Transverse colon (tissue), 4 donors: ENCODE measurements at regions not wholly inside any gene's neighbourhood (a gene's known extent, or its start where the extent isn't known, plus 50 kb on each side); places are given as distances from the start of the nearest gene placed in this dataset.
"Not testable (repeated sequence)": the region's sequence is repeated elsewhere in the genome, so short reads cannot be mapped to it uniquely, and the experiment has no call there.

ENCODE experiments used
- DNase-seq: peaks from one replicate; pipeline ENCODE4 v3.0.0-alpha.2; 2019
- H3K27ac ChIP-seq, 4 donors: fragments of 200-600 bp; sonication (generic); 2 replicates each; pipeline ENCODE4 v1.5.1; 2016 to 2018; ENCODE audit warnings: inconsistent platforms in 4 of 4
- H3K27me3 ChIP-seq: fragments of 200-600 bp; sonication (generic); 2 replicates; pipeline ENCODE4 v1.5.1; 2017; ENCODE audit warnings: inconsistent platforms
- H3K36me3 ChIP-seq, 4 donors: fragments of 200-600 bp; sonication (generic); 2 replicates each; pipeline ENCODE4 v1.5.1; 2017 to 2019; ENCODE audit warnings: inconsistent platforms in 4 of 4
- H3K4me1 ChIP-seq, 4 donors: fragments of 200-600 bp; sonication (generic); 2 replicates each; pipeline ENCODE4 v1.5.1; 2017 to 2020; ENCODE audit warnings: inconsistent platforms in 4 of 4
- H3K4me3 ChIP-seq, 4 donors: fragments of 200-600 bp; sonication (generic); 1 replicate in 1 of 4; 2 replicates in 3 of 4; pipeline versions ENCODE4 v1.5.1 to v1.6.1; 2017 to 2019; ENCODE audit warnings: inconsistent platforms in 4 of 4
- H3K9me3 ChIP-seq, 2 donors: fragments of 200-600 bp; sonication (generic); 2 replicates each; pipeline ENCODE4 v1.5.1; 2017 to 2019; ENCODE audit warnings: inconsistent platforms in 2 of 2
- CTCF ChIP-seq, 5 experiments: fragments of 200-600 bp in 3 of 5; fragments of 450-650 bp in 2 of 5; sonication (generic) in 3 of 5; IDR thresholded peaks; 1 replicate in 2 of 5; 2 replicates in 3 of 5; pipeline ENCODE4 v1.5.1; 2016 to 2017; ENCODE audit warnings: antibody characterized with exemption in 5 of 5, inconsistent platforms in 3 of 5, mild to moderate bottlenecking in 2 of 5, moderate library complexity in 1 of 5
- EP300 ChIP-seq: sonication (generic); formaldehyde crosslinking; IDR thresholded peaks from one replicate; pipeline ENCODE4 v1.6.1; 2017; ENCODE audit warnings: antibody characterized with exemption, low read depth
- POLR2A ChIP-seq: fragments of 450-650 bp; IDR thresholded peaks from one replicate; pipeline ENCODE4 v1.6.1; 2016; ENCODE audit warnings: antibody characterized with exemption, mild to moderate bottlenecking, moderate library complexity
- POLR2AphosphoS5 ChIP-seq, 3 donors: sonication (generic); formaldehyde crosslinking; IDR thresholded peaks; one replicate each; pipeline ENCODE4 v1.6.1; 2016; ENCODE audit warnings: antibody characterized with exemption in 3 of 3
- WGBS, 2 donors: methylation state at CpG; one replicate each; pipeline ENCODE4 v1.1.5; 2018; ENCODE audit warnings: low coverage in 1 of 2; 5-methylcytosine and 5-hydroxymethylcytosine counted together
- in situ Hi-C, 4 donors: fragments of 200-750 bp; cut with MboI; loops; one replicate each; pipeline versions ENCODE4 v1.15.0 to v1.15.1; 2017; ENCODE audit warnings: low sequenced_read_pairs in 3 of 4, low pct_ligation_motif_present in 1 of 4, low pct_unique_long_range_greater_than_20kb in 1 of 4
- intact Hi-C: fragments of 100-400 bp; cut with DNase I; formaldehyde crosslinking; loops from one replicate; pipeline ENCODE4 v1.15.1; 2023; ENCODE audit warnings: low total_unique reads

DNA sequence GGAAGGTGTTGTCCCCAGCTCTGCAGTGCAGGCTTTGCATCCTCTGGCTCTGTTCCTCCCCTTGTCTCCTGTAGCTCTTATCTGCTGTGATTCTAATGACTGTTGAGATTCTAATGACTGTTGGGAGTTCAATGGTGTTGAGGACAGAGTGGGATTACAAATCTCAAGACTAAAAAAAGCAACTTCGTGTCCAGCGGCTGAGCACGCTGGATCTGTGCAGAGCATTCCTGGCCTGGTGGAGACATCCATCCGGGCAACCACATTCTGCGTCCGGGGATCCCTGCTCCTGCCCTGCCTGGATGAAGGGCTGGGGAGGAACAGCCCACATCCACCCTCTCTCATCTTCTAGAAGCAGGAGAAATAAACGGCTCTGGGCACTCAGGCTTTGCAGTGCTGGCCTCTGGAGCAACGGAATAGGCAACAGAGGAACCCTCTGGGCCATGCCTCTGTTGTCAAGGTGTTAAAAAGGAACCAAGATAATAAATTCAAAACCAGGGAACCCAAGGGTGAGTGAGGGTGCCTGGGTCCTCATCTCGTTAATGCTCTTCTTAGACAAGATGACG, 106.7 kb upstream of the ASB18 start:
- H3K4me1 ChIP-seq = peaks cover 0 to 2% (median 0%) of the 10 kb centered on the region in 4 donors
- 88% methylated on average over 10 of the region's 10 CpGs; no CpG with 5 or more reads in 1 of the 2 donors for WGBS, 2 donors
- H3K27me3 ChIP-seq = peaks cover 13% of the 10 kb centered on the region
- H3K9me3 ChIP-seq = no peaks in the 10 kb centered on the region
- in situ Hi-C loops = no loop called here
- intact Hi-C loops = no loop called here
- no peak overlapping the region for H3K27ac ChIP-seq
- H3K4me3 ChIP-seq = no peak overlapping the region
- no peaks in the 10 kb centered on the region for H3K36me3 ChIP-seq
- no peak for TF ChIP-seq POLR2A
- TF ChIP-seq EP300 = no peak
- TF ChIP-seq CTCF (IDR thresholded peaks at IDR 0.05) = no peak
- no peak for DNase-seq

DNA sequence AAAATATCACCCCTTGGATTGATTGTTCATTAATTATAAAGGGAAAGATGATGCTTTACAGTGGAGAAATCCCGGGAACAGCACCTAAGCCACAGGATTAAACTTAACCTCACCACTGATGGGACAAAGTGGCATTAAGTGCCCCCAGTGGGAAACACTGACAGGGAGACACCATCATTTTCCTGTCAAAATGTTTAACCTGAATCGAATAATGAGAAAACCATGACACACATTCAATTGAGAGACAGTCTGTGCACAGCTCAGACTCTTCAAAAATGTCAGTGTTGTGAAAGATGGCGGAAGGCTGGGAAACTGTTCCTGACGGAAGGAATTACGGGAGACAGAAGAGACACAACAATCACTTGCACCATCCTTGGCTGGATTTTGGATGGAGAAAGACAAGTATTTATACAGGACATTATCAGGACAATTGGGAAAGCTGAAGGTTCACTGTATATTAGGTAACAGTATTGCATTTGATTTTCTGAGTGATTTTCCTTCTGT, 111.8 kb upstream of the ASB18 start:
- Histone ChIP-seq H3K27ac (no peak overlapping the region), H3K4me1 (no peaks in the 10 kb centered on the region), H3K4me3 (no peak overlapping the region), H3K9me3 (no peaks in the 10 kb centered on the region), H3K36me3 (no peaks in the 10 kb centered on the region), H3K27me3 (peaks cover 5% of the 10 kb centered on the region)
- in situ Hi-C loops (no loop called here), intact Hi-C loops (no loop called here)
- TF ChIP-seq POLR2A (no peak), EP300 (no peak)
- no peak for DNase-seq
- WGBS, 2 donors = 84 to 100% methylated on average over 5 of the region's 5 CpGs

GRCh38 chr2:236376566-236377244, 112.5 kb upstream of the ASB18 start:
- H3K27ac ChIP-seq = no peak overlapping the region
- no peak for DNase-seq
- H3K27me3 ChIP-seq = no peaks in the 10 kb centered on the region
- in situ Hi-C loops = no loop called here
- TF ChIP-seq CTCF (IDR thresholded peaks at IDR 0.05) (no peak), POLR2A (no peak), POLR2AphosphoS5 (IDR thresholded peaks at IDR 0.05) (no peak), EP300 (no peak)
- H3K36me3 ChIP-seq = no peaks in the 10 kb centered on the region
- H3K4me1 ChIP-seq = no peaks in the 10 kb centered on the region
- no peaks in the 10 kb centered on the region for H3K9me3 ChIP-seq
- no peak overlapping the region for H3K4me3 ChIP-seq
- intact Hi-C loops = no loop called here
- 48 to 62% methylated on average over 7 of the region's 7 CpGs for WGBS, 2 donors

- peaks cover 0 to 5% of the 10 kb centered on the region in 2 donors for H3K9me3 ChIP-seq
- no peak overlapping the region for H3K4me3 ChIP-seq
- H3K4me1 ChIP-seq = no peaks in the 10 kb centered on the region
- intact Hi-C loops (no loop called here), in situ Hi-C loops (no loop called here)
- no peak for TF ChIP-seq POLR2A
- no peak for TF ChIP-seq POLR2AphosphoS5 (IDR thresholded peaks at IDR 0.05)
- no peak for TF ChIP-seq EP300
- TF ChIP-seq CTCF (IDR thresholded peaks at IDR 0.05) = no peak
- WGBS, 2 donors = 82 to 86% methylated on average over 11 to 16 of the region's 16 CpGs
- no peaks in the 10 kb centered on the region for H3K36me3 ChIP-seq
- no peaks in the 10 kb centered on the region for H3K27me3 ChIP-seq
- no peak overlapping the region for H3K27ac ChIP-seq
- no peak for DNase-seq
Observed at GRCh38 chr2:236380051-236380612, 115.9 kb upstream of the ASB18 start.

GRCh38 chr2:236381253-236381652, 117.0 kb upstream of the ASB18 start:
- H3K4me3 ChIP-seq, H3K27ac ChIP-seq, H3K27me3 ChIP-seq, DNase-seq, intact Hi-C loops, H3K4me1 ChIP-seq, H3K36me3 ChIP-seq, H3K9me3 ChIP-seq, in situ Hi-C loops: not testable (repeated sequence)
- WGBS, 2 donors = 29 to 46% methylated on average over 6 of the region's 6 CpGs

GRCh38 chr2:236389284-236390216, 125.3 kb upstream of the ASB18 start:
- in situ Hi-C loops, intact Hi-C loops, H3K4me1 ChIP-seq, DNase-seq, H3K4me3 ChIP-seq, H3K27ac ChIP-seq, H3K27me3 ChIP-seq, H3K9me3 ChIP-seq, H3K36me3 ChIP-seq: not testable (repeated sequence)
- WGBS, 2 donors = 85 to 87% methylated on average over 4 to 30 of the region's 30 CpGs
